CD14-positive monocyte (primary cell): ENCODE measurements at regions not wholly inside any gene's neighbourhood (a gene's known extent, or its start where the extent isn't known, plus 50 kb on each side); places are given as distances from the start of the nearest gene placed in this dataset.
"Not testable (repeated sequence)": the region's sequence is repeated elsewhere in the genome, so short reads cannot be mapped to it uniquely, and the experiment has no call there.

Experiments
- DNase-seq, 3 donors: peaks; one replicate each; pipeline ENCODE4 v3.0.0-alpha.2; 2011 to 2022
- H2AFZ ChIP-seq: 2 replicates; pipeline ENCODE4 v1.6.0; 2012; ENCODE audit warnings: mild to moderate bottlenecking, low read depth, low read length, inconsistent platforms; ENCODE audit not compliant: insufficient read depth, poor library complexity, severe bottlenecking
- H3K27ac ChIP-seq, 2 donors: 1 replicate in 1 of 2; 2 replicates in 1 of 2; pipeline ENCODE4 v1.5.1; 2012 to 2013; ENCODE audit warnings: low read length in 2 of 2, control low read depth in 1 of 2, inconsistent platforms in 1 of 2, low read depth in 1 of 2, mild to moderate bottlenecking in 1 of 2
- H3K27me3 ChIP-seq, 2 donors: one replicate each; pipeline versions ENCODE4 v1.6.0 to v1.6.1; 2011 to 2013; ENCODE audit warnings: low read length in 2 of 2; ENCODE audit not compliant: control insufficient read depth in 2 of 2, insufficient read depth in 2 of 2
- H3K36me3 ChIP-seq, 2 donors: replicated peaks in 1 of 2; 1 replicate in 1 of 2; 2 replicates in 1 of 2; pipeline versions ENCODE4 v1.5.1 to v1.6.1; 2012 to 2013; ENCODE audit warnings: low read length in 2 of 2, control low read depth in 1 of 2, inconsistent platforms in 1 of 2, mild to moderate bottlenecking in 1 of 2; ENCODE audit not compliant: insufficient read depth in 2 of 2, control insufficient read depth in 1 of 2
- H3K4me1 ChIP-seq, 2 donors: 1 replicate in 1 of 2; 2 replicates in 1 of 2; pipeline versions ENCODE4 v1.5.1 to v1.6.1; 2012 to 2013; ENCODE audit warnings: low read length in 2 of 2, control low read depth in 1 of 2, inconsistent platforms in 1 of 2, mild to moderate bottlenecking in 1 of 2, moderate library complexity in 1 of 2; ENCODE audit not compliant: insufficient read depth in 2 of 2, control insufficient read depth in 1 of 2
- H3K4me2 ChIP-seq: replicated peaks from 2 replicates; pipeline ENCODE3; 2012; ENCODE audit warnings: low read length, moderate library complexity, mild to moderate bottlenecking; ENCODE audit not compliant: poor library complexity, severe bottlenecking; ENCODE audit errors: extremely low read depth
- H3K4me3 ChIP-seq, 3 experiments: fragments of 200-600 bp in 1 of 3; sonication (generic) in 1 of 3; replicated peaks in 1 of 3; 1 replicate in 2 of 3; 2 replicates in 1 of 3; pipeline ENCODE4 v1.5.1; 2011 to 2013; ENCODE audit warnings: low read length in 3 of 3, mild to moderate bottlenecking in 3 of 3, control low read depth in 2 of 3, low read depth in 2 of 3, inconsistent platforms in 1 of 3, moderate library complexity in 1 of 3
- H3K79me2 ChIP-seq: 2 replicates; pipeline ENCODE4 v1.6.0; 2012; ENCODE audit warnings: mild to moderate bottlenecking, control low read depth, inconsistent platforms, low read length, moderate library complexity; ENCODE audit not compliant: insufficient read depth
- H3K9ac ChIP-seq: 2 replicates; pipeline ENCODE4 v1.6.0; 2017; ENCODE audit warnings: low read length, mild to moderate bottlenecking; ENCODE audit not compliant: insufficient read depth, poor library complexity, severe bottlenecking
- H3K9me3 ChIP-seq, 2 donors: replicated peaks in 1 of 2; 1 replicate in 1 of 2; 2 replicates in 1 of 2; pipeline versions ENCODE4 v1.5.1 to v1.6.1; 2012 to 2013; ENCODE audit warnings: low read length in 2 of 2, control low read depth in 1 of 2; ENCODE audit not compliant: control insufficient read depth in 1 of 2, insufficient read depth in 1 of 2
- H4K20me1 ChIP-seq: 2 replicates; pipeline ENCODE4 v1.6.0; 2012; ENCODE audit warnings: mild to moderate bottlenecking, low read length, control low read depth, moderate library complexity; ENCODE audit not compliant: insufficient read depth
- H3K27ac Mint-ChIP-seq, 7 donors: one replicate each; pipeline ENCODE4 v1.8.0; 2020; ENCODE audit warnings: mild to moderate bottlenecking in 7 of 7, mixed read lengths in 7 of 7, moderate library complexity in 6 of 7, inconsistent platforms in 2 of 7
- H3K27me3 Mint-ChIP-seq, 3 donors: one replicate each; pipeline ENCODE4 v1.8.0; 2021 to 2022; ENCODE audit warnings: low read depth in 3 of 3, mild to moderate bottlenecking in 3 of 3, mixed read lengths in 3 of 3, moderate library complexity in 3 of 3, inconsistent platforms in 1 of 3
- H3K36me3 Mint-ChIP-seq, 2 donors: one replicate each; pipeline ENCODE4 v1.8.0; 2020; ENCODE audit warnings: mixed read lengths in 2 of 2, inconsistent platforms in 1 of 2, mild to moderate bottlenecking in 1 of 2
- H3K4me1 Mint-ChIP-seq: one replicate; pipeline ENCODE4 v1.8.0; 2020; ENCODE audit warnings: mild to moderate bottlenecking, mixed read lengths
- H3K4me3 Mint-ChIP-seq, 2 donors: one replicate each; pipeline ENCODE4 v1.8.0; 2020; ENCODE audit warnings: mild to moderate bottlenecking in 2 of 2, mixed read lengths in 2 of 2, moderate library complexity in 1 of 2
- H3K9me3 Mint-ChIP-seq, 7 donors: one replicate each; pipeline ENCODE4 v1.8.0; 2020 to 2022; ENCODE audit warnings: mixed read lengths in 7 of 7, mild to moderate bottlenecking in 6 of 7, moderate library complexity in 6 of 7, inconsistent platforms in 2 of 7
- WGBS: methylation state at CpG from one replicate; pipeline ENCODE4 v1.1.5; 2013; ENCODE audit warnings: missing lambda C conversion rate; ENCODE audit not compliant: insufficient coverage; 5-methylcytosine and 5-hydroxymethylcytosine counted together
- intact Hi-C, 2 donors: fragments of 100-400 bp; cut with micrococcal nuclease; formaldehyde crosslinking; loops; one replicate each; pipeline versions ENCODE4 v1.15.0 to v1.15.1; 2023

- no CpG with 5 or more reads among the region's 9 CpGs for WGBS
- H3K27me3 Mint-ChIP-seq, H3K27ac Mint-ChIP-seq: not testable (repeated sequence)
These were observed 189.9 kb downstream of the NPIPA8 start for GRCh38 chr16:18146601-18147142.

GRCh38 chr16:18142066-18142465 lies 194.5 kb downstream of the NPIPA8 start:
- H3K27ac ChIP-seq, H4K20me1 ChIP-seq, H2AFZ ChIP-seq, H3K9me3 Mint-ChIP-seq, intact Hi-C loops, H3K4me2 ChIP-seq, DNase-seq, H3K27ac Mint-ChIP-seq, H3K4me1 ChIP-seq, H3K4me3 Mint-ChIP-seq, H3K4me1 Mint-ChIP-seq, H3K27me3 Mint-ChIP-seq, H3K27me3 ChIP-seq, H3K79me2 ChIP-seq, H3K4me3 ChIP-seq, H3K9me3 ChIP-seq, H3K36me3 ChIP-seq, H3K9ac ChIP-seq, H3K36me3 Mint-ChIP-seq: not testable (repeated sequence)
- WGBS = no CpG with 5 or more reads among the region's 5 CpGs

More at GRCh38 chr16:18146601-18147142, 189.9 kb downstream of the NPIPA8 start:
- H3K9me3 ChIP-seq, H3K9ac ChIP-seq, H3K27me3 ChIP-seq, H2AFZ ChIP-seq, DNase-seq, H3K4me3 Mint-ChIP-seq, H3K4me1 ChIP-seq, H3K4me2 ChIP-seq, H3K36me3 Mint-ChIP-seq, H3K4me3 ChIP-seq, H3K27ac ChIP-seq, H3K4me1 Mint-ChIP-seq, H4K20me1 ChIP-seq, H3K9me3 Mint-ChIP-seq, intact Hi-C loops, H3K36me3 ChIP-seq, H3K79me2 ChIP-seq: not testable (repeated sequence)

- not testable (repeated sequence) for H3K9me3 Mint-ChIP-seq, H3K9ac ChIP-seq
These were observed 200.2 kb downstream of the NPIPA8 start for GRCh38 chr16:18136288-18136687.

GRCh38 chr16:18135024-18135423 lies 201.5 kb downstream of the NPIPA8 start:
- H3K79me2 ChIP-seq, H4K20me1 ChIP-seq, H2AFZ ChIP-seq, H3K4me1 Mint-ChIP-seq, H3K36me3 Mint-ChIP-seq, H3K4me3 ChIP-seq, H3K4me1 ChIP-seq, H3K27me3 Mint-ChIP-seq, H3K4me3 Mint-ChIP-seq, H3K27ac Mint-ChIP-seq, H3K9me3 Mint-ChIP-seq, H3K9ac ChIP-seq, H3K36me3 ChIP-seq, H3K27me3 ChIP-seq, H3K9me3 ChIP-seq, H3K27ac ChIP-seq, H3K4me2 ChIP-seq, DNase-seq, intact Hi-C loops: not testable (repeated sequence)
- WGBS = no CpG with 5 or more reads among the region's 4 CpGs

More at GRCh38 chr16:18136288-18136687, 200.2 kb downstream of the NPIPA8 start:
- H3K4me3 Mint-ChIP-seq, H4K20me1 ChIP-seq, H3K4me1 ChIP-seq, intact Hi-C loops, DNase-seq, H3K27me3 ChIP-seq, H3K27ac Mint-ChIP-seq, H3K27ac ChIP-seq, H3K9me3 ChIP-seq, H3K36me3 Mint-ChIP-seq, H3K4me1 Mint-ChIP-seq, H2AFZ ChIP-seq, H3K4me3 ChIP-seq, H3K79me2 ChIP-seq, H3K36me3 ChIP-seq, H3K27me3 Mint-ChIP-seq, H3K4me2 ChIP-seq: not testable (repeated sequence)
- no CpG with 5 or more reads among the region's 1 CpG for WGBS
